Left ventricle myocardium inferior (tissue), 1 donor: ENCODE measurements at regions not wholly inside any gene's neighbourhood (a gene's known extent, or its start where the extent isn't known, plus 50 kb on each side); places are given as distances from the start of the nearest gene placed in this dataset.

Experiments
- DNase-seq: peaks from one replicate; pipeline ENCODE4 v3.0.0-alpha.2; 2020
- H3K27ac ChIP-seq: fragments of 200-600 bp; replicated peaks from 2 replicates; pipeline ENCODE4 v1.8.0; 2021
- H3K27me3 ChIP-seq: fragments of 200-600 bp; 2 replicates; pipeline ENCODE4 v1.8.0; 2021; ENCODE audit warnings: low read depth
- H3K36me3 ChIP-seq: fragments of 200-600 bp; 2 replicates; pipeline ENCODE4 v1.8.0; 2021
- H3K4me1 ChIP-seq: fragments of 200-600 bp; 2 replicates; pipeline ENCODE4 v1.8.0; 2021
- H3K4me3 ChIP-seq: fragments of 200-600 bp; 2 replicates; pipeline ENCODE4 v1.8.0; 2021; ENCODE audit warnings: mild to moderate bottlenecking, moderate library complexity
- H3K9me3 ChIP-seq: fragments of 200-600 bp; replicated peaks from 2 replicates; pipeline ENCODE4 v1.8.0; 2021
- intact Hi-C: fragments of 100-400 bp; cut with micrococcal nuclease; formaldehyde crosslinking; loops from one replicate; pipeline ENCODE4 v1.11.0; 2022
- TF ChIP-seq, protein P1 (sequence below): fragments of 200-600 bp; IDR thresholded peaks from 2 replicates; pipeline ENCODE4 v1.8.0; 2021; ENCODE audit warnings: antibody characterized with exemption, mild to moderate bottlenecking, borderline replicate concordance
- donor health status: DM: no; HTN: yes; CAD: no; lungs with severe emphysema.

DNA sequence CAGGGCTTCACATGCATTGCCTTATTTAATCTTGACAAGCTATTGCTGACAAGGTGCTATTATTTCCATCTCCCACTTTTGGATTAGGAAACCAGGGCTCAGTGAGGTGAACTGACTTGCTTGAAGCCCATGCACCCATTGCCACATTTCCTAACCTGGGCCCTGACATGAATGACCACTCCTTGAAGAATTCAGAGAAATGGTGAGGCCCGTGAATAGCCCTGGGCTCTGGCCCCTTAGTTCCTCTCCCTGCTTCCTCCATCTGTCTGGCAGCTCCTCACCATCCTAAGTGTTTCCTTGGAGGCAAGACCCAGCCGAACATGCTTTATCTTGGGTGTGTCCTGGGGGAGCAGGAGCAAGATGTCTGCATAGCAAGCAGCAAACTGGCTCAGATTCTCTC is 56.1 kb upstream of the NECTIN1 start:
- Histone ChIP-seq H3K27me3 (peaks cover 36% of the 10 kb centered on the region), H3K4me1 (peaks cover 30% of the 10 kb centered on the region), H3K4me3 (no peak overlapping the region), H3K36me3 (no peaks in the 10 kb centered on the region), H3K9me3 (peaks cover 15% of the 10 kb centered on the region), H3K27ac (no peak overlapping the region)
- TF ChIP-seq, protein P1, sequence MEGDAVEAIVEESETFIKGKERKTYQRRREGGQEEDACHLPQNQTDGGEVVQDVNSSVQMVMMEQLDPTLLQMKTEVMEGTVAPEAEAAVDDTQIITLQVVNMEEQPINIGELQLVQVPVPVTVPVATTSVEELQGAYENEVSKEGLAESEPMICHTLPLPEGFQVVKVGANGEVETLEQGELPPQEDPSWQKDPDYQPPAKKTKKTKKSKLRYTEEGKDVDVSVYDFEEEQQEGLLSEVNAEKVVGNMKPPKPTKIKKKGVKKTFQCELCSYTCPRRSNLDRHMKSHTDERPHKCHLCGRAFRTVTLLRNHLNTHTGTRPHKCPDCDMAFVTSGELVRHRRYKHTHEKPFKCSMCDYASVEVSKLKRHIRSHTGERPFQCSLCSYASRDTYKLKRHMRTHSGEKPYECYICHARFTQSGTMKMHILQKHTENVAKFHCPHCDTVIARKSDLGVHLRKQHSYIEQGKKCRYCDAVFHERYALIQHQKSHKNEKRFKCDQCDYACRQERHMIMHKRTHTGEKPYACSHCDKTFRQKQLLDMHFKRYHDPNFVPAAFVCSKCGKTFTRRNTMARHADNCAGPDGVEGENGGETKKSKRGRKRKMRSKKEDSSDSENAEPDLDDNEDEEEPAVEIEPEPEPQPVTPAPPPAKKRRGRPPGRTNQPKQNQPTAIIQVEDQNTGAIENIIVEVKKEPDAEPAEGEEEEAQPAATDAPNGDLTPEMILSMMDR, result no peak
- no peak for DNase-seq
- intact Hi-C loops, result no loop called here

DNA sequence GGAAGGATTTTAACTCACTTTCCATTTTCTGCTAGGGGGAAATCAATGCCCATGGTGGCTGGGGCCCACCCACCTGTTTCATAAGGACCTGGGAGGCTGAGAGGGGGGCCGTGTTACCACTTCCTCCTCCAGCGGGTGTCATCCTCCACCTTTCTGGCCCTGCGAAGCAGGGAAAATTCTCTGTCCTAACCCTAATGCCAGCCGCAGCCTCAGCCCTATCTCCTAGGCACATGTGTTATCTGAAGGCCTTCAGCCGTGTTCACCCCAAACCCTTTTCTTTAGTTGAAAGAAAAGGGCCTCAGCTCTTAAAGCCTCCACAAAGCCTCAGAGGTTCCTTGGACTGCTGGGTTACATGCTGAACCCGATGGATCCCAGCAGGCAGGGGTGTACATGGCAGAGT is 55.4 kb upstream of the NECTIN1 start:
- intact Hi-C loops, result no loop called here
- no peaks in the 10 kb centered on the region for H3K36me3 ChIP-seq
- H3K27ac ChIP-seq, result no peak overlapping the region
- H3K4me3 ChIP-seq, result no peak overlapping the region
- H3K9me3 ChIP-seq, result peaks cover 15% of the 10 kb centered on the region
- peaks cover 36% of the 10 kb centered on the region for H3K27me3 ChIP-seq
- peaks cover 36% of the 10 kb centered on the region for H3K4me1 ChIP-seq
- TF ChIP-seq, protein P1, result no peak
- no peak for DNase-seq

DNA sequence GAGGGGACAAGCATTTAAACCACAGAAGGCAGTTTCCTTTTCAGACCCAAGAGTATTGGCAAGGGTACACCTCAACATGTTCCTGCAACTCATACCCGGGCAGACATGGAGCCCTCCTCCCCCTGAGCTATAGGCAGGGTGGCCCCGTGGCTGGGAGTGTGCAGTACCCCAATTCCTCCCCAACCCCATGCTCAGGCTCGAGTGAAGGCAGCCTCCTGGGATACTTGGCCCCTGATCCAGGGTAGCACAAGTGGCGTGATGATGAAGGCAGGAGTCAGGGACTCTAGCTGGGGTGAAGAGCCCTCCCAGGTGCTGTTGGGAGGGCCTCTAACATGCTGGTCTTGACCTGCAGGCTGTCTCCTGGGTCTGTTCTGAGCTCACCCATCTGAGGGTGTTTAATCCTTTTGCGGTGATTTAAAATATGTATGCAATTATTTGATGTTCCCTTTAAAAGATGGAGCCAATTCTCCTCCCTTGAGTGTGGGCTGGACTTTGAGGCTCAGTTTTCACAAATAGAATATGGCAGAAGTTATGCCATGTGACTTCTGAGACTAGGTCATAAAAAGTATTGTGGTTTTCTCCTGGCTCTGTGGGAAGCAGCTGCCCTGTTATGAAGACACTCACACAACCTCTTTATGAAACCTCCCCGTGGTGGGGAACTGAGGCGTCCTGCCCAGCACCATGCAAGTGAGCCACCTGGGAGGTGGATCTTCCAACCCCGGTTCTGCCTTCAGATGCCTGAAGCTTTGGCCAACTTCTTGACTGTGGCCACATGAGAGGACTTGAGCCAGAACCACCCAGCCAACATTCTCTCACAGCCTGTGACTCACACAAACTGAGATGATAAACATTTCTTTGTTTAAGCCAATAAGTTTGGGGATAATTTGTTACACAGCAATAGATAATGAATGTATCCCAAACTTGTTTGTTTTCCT is 54.7 kb upstream of the NECTIN1 start:
- intact Hi-C loops, result no loop called here
- DNase-seq, result no peak
- H3K4me1 ChIP-seq, result peaks cover 43% of the 10 kb centered on the region

DNA sequence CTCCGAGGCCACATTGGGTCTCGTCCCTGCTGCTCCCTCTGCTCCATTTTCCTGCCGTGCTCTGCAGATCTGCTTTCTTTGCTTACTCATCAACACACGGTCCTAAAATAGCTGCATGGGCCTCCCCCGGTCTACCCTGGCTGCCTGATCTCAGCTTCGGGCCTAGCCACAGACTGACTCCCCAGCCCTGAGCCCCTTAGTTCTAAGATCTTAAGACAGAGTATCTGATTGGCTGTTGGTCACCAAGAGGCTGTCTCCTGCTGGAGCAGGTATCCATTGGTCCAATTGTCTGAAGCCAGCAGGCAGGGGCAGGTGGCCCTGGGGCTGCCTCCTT is 53.7 kb upstream of the NECTIN1 start:
- Histone ChIP-seq H3K4me3 (no peak overlapping the region), H3K27me3 (peaks cover 29% of the 10 kb centered on the region), H3K27ac (peak overlapping the region; percentile 66), H3K4me1 (peaks cover 48% of the 10 kb centered on the region), H3K9me3 (peaks cover 15% of the 10 kb centered on the region), H3K36me3 (no peaks in the 10 kb centered on the region)
- intact Hi-C loops, result no loop called here
- DNase-seq, result no peak
- TF ChIP-seq, protein P1, result no peak

More for the DNA sequence above, 54.7 kb upstream of the NECTIN1 start:
- no peak overlapping the region for H3K4me3 ChIP-seq
- TF ChIP-seq, protein P1, result no peak
- peaks cover 15% of the 10 kb centered on the region for H3K9me3 ChIP-seq
- peaks cover 31% of the 10 kb centered on the region for H3K27me3 ChIP-seq
- no peaks in the 10 kb centered on the region for H3K36me3 ChIP-seq
- H3K27ac ChIP-seq, result no peak overlapping the region

DNA sequence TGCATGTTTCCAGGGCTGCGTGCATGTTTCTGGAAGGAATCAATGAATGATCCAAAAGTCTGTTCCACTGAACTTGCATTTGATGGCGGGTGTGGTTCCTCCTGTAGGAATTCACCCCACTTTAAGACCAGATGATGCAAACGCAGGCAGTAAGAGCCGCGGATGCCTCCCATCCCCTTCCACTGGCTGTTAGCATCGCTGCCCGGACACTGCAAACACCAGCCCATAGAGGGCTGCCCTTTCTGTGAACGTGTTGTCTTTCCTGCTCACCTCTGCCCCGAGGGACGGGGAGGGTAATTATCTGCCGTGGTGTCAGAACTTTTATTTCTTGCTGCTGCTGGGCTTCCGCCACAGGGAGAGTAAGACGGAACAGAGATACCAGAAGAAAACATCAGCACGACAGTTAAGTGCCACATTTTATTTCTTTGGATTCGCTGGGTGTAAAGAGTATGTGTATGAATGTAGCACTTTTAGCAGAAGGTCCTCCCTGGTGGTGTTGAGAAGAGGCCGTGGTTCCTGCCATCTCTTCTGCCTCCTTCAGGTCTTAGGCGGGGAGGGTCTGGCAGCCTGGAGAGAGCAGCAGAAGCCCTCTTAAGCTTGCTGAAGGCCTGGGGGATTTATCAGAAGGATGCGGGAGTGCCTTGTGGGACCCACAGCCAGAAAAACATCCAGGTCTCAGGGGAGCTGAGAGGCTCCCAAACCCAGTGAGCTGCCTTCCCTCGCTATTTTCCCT is 53.2 kb upstream of the NECTIN1 start:
- Histone ChIP-seq H3K4me3 (no peak overlapping the region), H3K36me3 (no peaks in the 10 kb centered on the region), H3K27ac (peak overlapping the region; percentile 66), H3K9me3 (peaks cover 15% of the 10 kb centered on the region), H3K27me3 (peaks cover 25% of the 10 kb centered on the region), H3K4me1 (peaks cover 48% of the 10 kb centered on the region)
- intact Hi-C loops, result no loop called here
- DNase-seq, result no peak
- TF ChIP-seq, protein P1, result no peak
